ENCODE measurements at regions not wholly inside any gene's neighbourhood (a gene's known extent, or its start where the extent isn't known, plus 50 kb on each side); places are given as distances from the start of the nearest gene placed in this dataset.
A peak's percentile ranks its signal among the peaks of the same experiment; 100 is the strongest.

GRCh38 chr3:163927521-163927920, 1150.8 kb downstream of the SI start:
- no peak for DNase-seq

- DNase-seq, result no peak
Measured at GRCh38 chr3:163924600-163924999, 1153.7 kb downstream of the SI start.

- no peak for DNase-seq
Measured at GRCh38 chr3:163919154-163919553, 1159.1 kb downstream of the SI start.

- DNase-seq, result peak; percentile 30
Measured at GRCh38 chr3:163916596-163917560, 1161.4 kb downstream of the SI start.

- no peak for DNase-seq
Measured at GRCh38 chr3:163915280-163915679, 1163.0 kb downstream of the SI start.

GRCh38 chr3:163914567-163914966, 1163.7 kb downstream of the SI start:
- DNase-seq, result no peak

- DNase-seq, result no peak
Measured at GRCh38 chr3:163891771-163892170, 1186.5 kb downstream of the SI start.

- DNase-seq, result peak; percentile 28
Measured at GRCh38 chr3:163890661-163891060, 1187.6 kb downstream of the SI start.

GRCh38 chr3:163879172-163879571, 1199.1 kb downstream of the SI start:
- no peak for DNase-seq

GRCh38 chr3:163878396-163878795, 1199.9 kb downstream of the SI start:
- no peak for DNase-seq

GRCh38 chr3:163877805-163878204, 1200.5 kb downstream of the SI start:
- no peak for DNase-seq

- no peak for DNase-seq
Measured at GRCh38 chr3:163863146-163863545, 1215.2 kb downstream of the SI start.

- DNase-seq, result no peak
Measured at GRCh38 chr3:163852233-163852632, 1226.1 kb downstream of the SI start.

GRCh38 chr3:163838769-163839168, 1239.5 kb downstream of the SI start:
- DNase-seq, result no peak

GRCh38 chr3:163832547-163832946, 1245.7 kb downstream of the SI start:
- DNase-seq, result no peak

- DNase-seq, result no peak
Measured at GRCh38 chr3:163821841-163822240, 1256.5 kb downstream of the SI start.

GRCh38 chr3:163817015-163817414, 1261.3 kb downstream of the SI start:
- no peak for DNase-seq

- no peak for DNase-seq
Measured at GRCh38 chr3:163813935-163814334, 1264.4 kb downstream of the SI start.

GRCh38 chr3:163812006-163812405, 1266.3 kb downstream of the SI start:
- peak; percentile 87 for DNase-seq

GRCh38 chr3:163809540-163809993, 1268.7 kb downstream of the SI start:
- DNase-seq, result no peak

- DNase-seq, result no peak
Measured at GRCh38 chr3:163786416-163786815, 1291.9 kb downstream of the SI start.

GRCh38 chr3:163785693-163786092, 1292.6 kb downstream of the SI start:
- no peak for DNase-seq

GRCh38 chr3:163779396-163780344, 1298.6 kb downstream of the SI start:
- no peak for DNase-seq
